ENCODE measurements at regions not wholly inside any gene's neighbourhood (a gene's known extent, or its start where the extent isn't known, plus 50 kb on each side); places are given as distances from the start of the nearest gene placed in this dataset.
A peak's percentile ranks its signal among the peaks of the same experiment; 100 is the strongest.
"Not testable (repeated sequence)": the region's sequence is repeated elsewhere in the genome, so short reads cannot be mapped to it uniquely, and the experiment has no call there.

DNA sequence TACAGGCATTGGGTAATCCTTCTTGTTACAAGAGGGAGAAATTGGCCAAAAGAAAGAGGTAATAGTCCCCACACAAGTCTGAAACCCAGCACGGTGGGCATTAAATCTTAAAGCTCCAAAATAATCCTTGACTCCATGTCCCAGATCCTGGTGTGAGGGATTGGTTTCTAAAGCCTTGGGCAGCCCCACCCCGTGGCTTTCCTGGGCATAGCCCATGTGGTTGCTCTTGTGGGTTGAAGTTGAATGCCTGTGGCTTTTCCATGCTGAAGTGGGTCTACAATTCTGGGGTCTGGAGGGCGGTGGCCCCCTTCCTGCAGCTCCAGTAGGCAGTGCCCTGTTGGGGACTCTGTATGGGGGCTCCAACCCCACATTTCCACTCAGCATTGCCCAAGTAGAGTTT lies 91.8 kb upstream of the LARP1 start:
- no CpG with 5 or more reads among the region's 3 CpGs for WGBS (ENCODE audit: insufficient coverage)
- Mint-ChIP-seq H3K27me3 (no peaks in the 10 kb centered on the region), H3K4me1 (no peaks in the 10 kb centered on the region), H3K9me3 (peaks cover 4 to 23% (median 8%) of the 10 kb centered on the region in 3 donors), H3K36me3 (peaks cover 6% of the 10 kb centered on the region), H3K4me3 (no peak overlapping the region), H3K27ac (no peak overlapping the region)
- no peaks in the 10 kb centered on the region for H3K36me3 ChIP-seq (ENCODE audit: control insufficient read depth in 2 of 2, extremely low read depth in 1 of 2, insufficient read depth in 1 of 2, low read length in 1 of 2)
- H3K4me1 ChIP-seq (ENCODE audit: control insufficient read depth in 1 of 2, extremely low read depth in 1 of 2, insufficient read depth in 2 of 2, low read length in 2 of 2) = no peaks in the 10 kb centered on the region
- H3K9me3 ChIP-seq = no peaks in the 10 kb centered on the region
- H3K4me3 ChIP-seq (ENCODE audit: control insufficient read depth in 1 of 2, extremely low read depth in 1 of 2, low read length in 1 of 2) = no peak overlapping the region
- ATAC-seq (replicated peaks in 1 of 4) = no peak
- H3K27me3 ChIP-seq (replicated peaks in 1 of 2; ENCODE audit: control insufficient read depth in 2 of 2, extremely low read depth in 1 of 2, insufficient read depth in 2 of 2, low read length in 1 of 2) = peaks cover 0 to 5% of the 10 kb centered on the region in 2 experiments
- POLR2A ChIA-PET = no interaction called here
- CTCF ChIA-PET = interaction anchor here in 1 of 2 donors (0.6 kb wide), 1 partner anchor 13 kb away, joined by 3 read pairs; no protein-coding TSS in a partner anchor
- DNase-seq = no peak
- H3K27ac ChIP-seq (ENCODE audit: low read length) = no peak overlapping the region

DNA sequence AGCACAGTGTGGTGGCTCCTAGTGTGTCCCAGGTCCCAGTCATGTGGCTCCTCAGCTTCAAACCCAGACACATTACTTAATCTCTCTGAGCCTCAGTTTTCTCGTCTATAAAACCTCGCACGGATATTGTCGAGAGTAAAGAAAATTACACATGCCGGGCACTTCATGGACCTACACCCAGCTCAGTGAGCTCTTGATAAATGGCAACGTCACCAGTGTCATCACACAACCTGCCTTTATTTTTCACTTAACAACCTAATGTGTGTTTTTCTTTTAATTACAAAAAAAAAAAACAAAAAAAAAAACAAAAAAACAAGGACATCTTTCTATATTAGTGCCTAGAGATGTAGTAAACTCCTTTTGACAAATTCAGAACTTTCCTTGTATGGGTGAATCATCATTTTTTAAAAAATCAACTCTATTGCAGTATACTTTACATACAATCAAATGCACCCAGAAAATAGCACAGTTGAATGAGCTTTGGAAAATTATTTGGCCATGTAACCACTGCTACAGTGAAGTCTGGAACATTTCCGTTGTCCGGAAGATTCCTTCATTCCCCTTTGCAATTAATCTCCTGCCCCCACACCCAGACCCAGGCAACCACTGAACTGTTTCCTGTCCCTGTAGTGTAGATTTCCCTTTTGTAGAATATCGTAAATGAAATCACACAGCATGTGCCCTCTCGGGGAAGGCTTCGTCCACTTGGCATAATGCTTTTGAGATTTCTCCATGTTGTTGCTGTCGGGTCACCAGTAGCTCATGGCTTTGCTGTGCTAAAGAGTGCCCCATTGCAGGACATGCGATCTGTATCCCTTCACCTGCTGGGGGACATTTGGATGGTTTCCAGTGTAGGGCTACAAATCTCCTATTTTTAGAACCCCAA lies 100.4 kb upstream of the LARP1 start:
- ChIA-PET POLR2A (interaction anchor here (0.6 to 0.7 kb wide), 2 partner anchors 20 to 1262 kb away, joined by 3 to 5 read pairs; no protein-coding TSS in a partner anchor), CTCF (interaction anchor here (0.5 to 0.7 kb wide), 4 partner anchors 12 to 235 kb away, joined by 3 to 8 read pairs (median 4); no protein-coding TSS in a partner anchor)
- H3K36me3 ChIP-seq (ENCODE audit: control insufficient read depth in 2 of 2, extremely low read depth in 1 of 2, insufficient read depth in 1 of 2, low read length in 1 of 2) = no peaks in the 10 kb centered on the region
- H3K4me1 ChIP-seq (ENCODE audit: control insufficient read depth in 1 of 2, extremely low read depth in 1 of 2, insufficient read depth in 2 of 2, low read length in 2 of 2) = peaks cover 0 to 4% of the 10 kb centered on the region in 2 experiments
- H3K9me3 ChIP-seq = no peaks in the 10 kb centered on the region
- Mint-ChIP-seq H3K9me3 (no peaks in the 10 kb centered on the region), H3K27me3 (peaks cover 0 to 2% of the 10 kb centered on the region in 2 donors), H3K27ac (peak overlapping the region in 1 of 2 donors; percentile 77), H3K4me3 (no peak overlapping the region), H3K4me1 (peaks cover 0 to 11% (median 8%) of the 10 kb centered on the region in 3 donors), H3K36me3 (no peaks in the 10 kb centered on the region)
- no peak for ATAC-seq (replicated peaks in 1 of 4)
- no peak overlapping the region for H3K27ac ChIP-seq (ENCODE audit: low read length)
- H3K27me3 ChIP-seq (replicated peaks in 1 of 2; ENCODE audit: control insufficient read depth in 2 of 2, extremely low read depth in 1 of 2, insufficient read depth in 2 of 2, low read length in 1 of 2) = no peaks in the 10 kb centered on the region
- 73% methylated on average over 9 of the region's 13 CpGs for WGBS (ENCODE audit: insufficient coverage)
- DNase-seq = no peak
- H3K4me3 ChIP-seq (ENCODE audit: control insufficient read depth in 1 of 2, extremely low read depth in 1 of 2, low read length in 1 of 2) = no peak overlapping the region

DNA sequence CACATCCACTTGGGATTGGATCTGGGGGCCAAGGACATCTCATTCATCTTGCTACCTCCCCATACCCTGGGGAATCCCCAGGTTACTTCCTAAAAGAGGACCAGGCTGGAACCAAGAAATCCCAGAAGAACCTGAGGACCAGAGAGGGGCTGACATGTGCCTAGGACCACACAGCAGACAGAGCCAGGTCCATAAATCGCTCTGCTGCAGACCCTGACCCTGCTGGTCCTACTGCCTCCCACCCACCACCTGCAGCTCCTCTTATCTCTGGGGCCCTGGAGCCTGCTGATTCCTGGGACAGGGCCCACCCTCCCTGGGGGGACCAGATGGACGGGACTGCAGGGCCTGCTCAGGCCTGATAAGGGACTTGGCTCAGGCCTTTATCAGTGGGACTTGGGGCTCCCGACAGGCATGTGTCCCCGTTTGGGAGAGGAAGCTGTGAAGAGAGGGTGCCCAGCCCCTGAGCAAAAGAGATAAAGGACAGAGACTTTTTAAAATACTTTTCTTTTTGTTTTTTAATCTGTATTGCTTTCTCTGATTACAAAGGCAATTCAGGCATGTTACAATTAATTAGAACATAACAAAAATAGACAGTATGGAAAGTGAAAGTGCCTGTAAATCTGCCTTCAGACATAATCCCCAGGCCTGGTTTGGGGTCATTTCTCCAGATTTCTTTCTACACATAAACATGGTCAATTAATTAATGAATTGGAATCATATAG lies 101.3 kb upstream of the LARP1 start:
- 78% methylated on average over 2 of the region's 4 CpGs for WGBS (ENCODE audit: insufficient coverage)
- H3K36me3 ChIP-seq (ENCODE audit: control insufficient read depth in 2 of 2, extremely low read depth in 1 of 2, insufficient read depth in 1 of 2, low read length in 1 of 2) = no peaks in the 10 kb centered on the region
- H3K27me3 ChIP-seq (replicated peaks in 1 of 2; ENCODE audit: control insufficient read depth in 2 of 2, extremely low read depth in 1 of 2, insufficient read depth in 2 of 2, low read length in 1 of 2) = peaks cover 0 to under 1% of the 10 kb centered on the region in 2 experiments
- DNase-seq (no peak), ATAC-seq (replicated peaks in 1 of 4) (no peak)
- no peak overlapping the region for H3K4me3 ChIP-seq (ENCODE audit: control insufficient read depth in 1 of 2, extremely low read depth in 1 of 2, low read length in 1 of 2)
- Mint-ChIP-seq H3K27ac (peak overlapping the region; percentile 36 to 77), H3K9me3 (no peaks in the 10 kb centered on the region), H3K27me3 (peaks cover 0 to 3% of the 10 kb centered on the region in 2 donors), H3K4me3 (no peak overlapping the region), H3K4me1 (peaks cover 0 to 11% (median 8%) of the 10 kb centered on the region in 3 donors), H3K36me3 (no peaks in the 10 kb centered on the region)
- H3K4me1 ChIP-seq (ENCODE audit: control insufficient read depth in 1 of 2, extremely low read depth in 1 of 2, insufficient read depth in 2 of 2, low read length in 2 of 2) = peaks cover 0 to 4% of the 10 kb centered on the region in 2 experiments
- H3K27ac ChIP-seq (ENCODE audit: low read length) = no peak overlapping the region
- ChIA-PET CTCF (interaction anchor here in 1 of 2 donors (0.7 to 1.2 kb wide), 3 partner anchors 13 to 27 kb away, joined by 3 to 8 read pairs (median 4); no protein-coding TSS in a partner anchor), POLR2A (interaction anchor here in 1 of 2 donors (0.7 kb wide), 1 partner anchor 20 kb away, joined by 5 read pairs; no protein-coding TSS in a partner anchor)
- no peaks in the 10 kb centered on the region for H3K9me3 ChIP-seq

DNA sequence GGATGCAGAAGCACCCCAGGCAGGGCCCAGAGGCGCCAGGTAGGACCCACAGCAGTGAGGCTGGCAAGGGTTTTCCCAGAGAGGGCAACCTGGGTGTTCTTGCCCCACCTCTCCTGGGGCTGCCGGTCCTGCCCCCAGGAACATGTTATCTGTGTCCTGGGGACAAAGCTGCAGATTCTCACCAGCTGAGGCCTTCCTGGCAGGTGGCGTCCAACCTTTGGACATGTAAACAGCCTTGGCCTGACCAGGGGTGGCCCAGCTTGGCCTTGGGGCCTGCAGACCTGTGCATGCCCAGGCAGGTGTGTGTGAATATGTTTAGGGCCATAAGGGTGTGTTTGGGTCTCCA lies 101.8 kb upstream of the LARP1 start:
- H3K27ac Mint-ChIP-seq = no peak overlapping the region
- H3K27ac ChIP-seq (ENCODE audit: low read length) = no peak overlapping the region
- ChIA-PET CTCF (interaction anchor here in 1 of 2 donors (0.9 to 1.2 kb wide), 2 partner anchors 24 to 197 kb away, joined by 3 to 9 read pairs; no protein-coding TSS in a partner anchor), POLR2A (no interaction called here)
- H3K9me3 Mint-ChIP-seq = no peaks in the 10 kb centered on the region
- H3K36me3 ChIP-seq (ENCODE audit: control insufficient read depth in 2 of 2, extremely low read depth in 1 of 2, insufficient read depth in 1 of 2, low read length in 1 of 2) = no peaks in the 10 kb centered on the region
- no peak overlapping the region for H3K4me3 ChIP-seq (ENCODE audit: control insufficient read depth in 1 of 2, extremely low read depth in 1 of 2, low read length in 1 of 2)
- 91% methylated on average over 3 of the region's 3 CpGs for WGBS (ENCODE audit: insufficient coverage)
- H3K36me3 Mint-ChIP-seq = no peaks in the 10 kb centered on the region
- H3K27me3 ChIP-seq (replicated peaks in 1 of 2; ENCODE audit: control insufficient read depth in 2 of 2, extremely low read depth in 1 of 2, insufficient read depth in 2 of 2, low read length in 1 of 2) = peaks cover 0 to 6% of the 10 kb centered on the region in 2 experiments
- H3K27me3 Mint-ChIP-seq = peaks cover 0 to 6% of the 10 kb centered on the region in 2 donors
- H3K4me3 Mint-ChIP-seq = no peak overlapping the region
- ATAC-seq (replicated peaks in 1 of 4) (no peak), DNase-seq (no peak)
- H3K4me1 Mint-ChIP-seq = peaks cover 0 to 13% (median 8%) of the 10 kb centered on the region in 3 donors
- no peaks in the 10 kb centered on the region for H3K9me3 ChIP-seq
- peaks cover 0 to 4% of the 10 kb centered on the region in 2 experiments for H3K4me1 ChIP-seq (ENCODE audit: control insufficient read depth in 1 of 2, extremely low read depth in 1 of 2, insufficient read depth in 2 of 2, low read length in 2 of 2)

DNA sequence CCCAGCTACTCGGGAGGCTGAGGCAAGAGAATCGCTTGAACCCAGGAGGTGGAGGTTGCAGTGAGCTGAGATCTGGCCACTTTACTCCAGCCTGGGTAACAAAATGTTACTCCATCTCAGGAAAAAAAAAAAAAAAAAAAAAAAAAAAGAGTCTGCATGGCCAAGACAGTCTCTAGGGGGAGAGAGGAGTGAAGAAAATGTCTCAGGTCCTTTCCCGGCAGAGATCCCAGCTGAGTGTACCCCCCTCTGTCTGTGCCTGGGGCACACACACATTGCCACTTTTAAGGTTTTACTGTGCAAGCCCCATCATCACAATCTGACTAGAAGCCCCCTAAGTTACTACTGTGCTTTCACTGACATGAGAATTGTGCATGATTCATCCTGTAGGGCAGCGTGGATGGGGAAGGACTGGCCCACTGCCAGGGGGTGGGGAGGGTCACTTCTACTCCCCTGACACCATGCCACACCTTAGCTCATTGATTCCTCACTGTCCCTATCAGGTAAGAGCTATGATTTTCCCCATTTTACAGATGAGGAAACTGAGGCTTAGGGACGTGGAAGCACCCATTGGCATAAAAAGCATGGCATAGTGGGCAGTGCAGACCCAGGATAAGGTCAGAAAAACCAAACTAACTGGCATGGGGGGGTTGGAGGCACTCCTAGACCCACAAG lies 102.3 kb upstream of the LARP1 start:
- Mint-ChIP-seq H3K27me3 (peaks cover 1 to 7% of the 10 kb centered on the region in 2 donors), H3K9me3 (no peaks in the 10 kb centered on the region), H3K4me3 (no peak overlapping the region), H3K4me1 (peaks cover 3 to 14% (median 9%) of the 10 kb centered on the region in 3 donors), H3K36me3 (no peaks in the 10 kb centered on the region), H3K27ac (no peak overlapping the region)
- ChIA-PET POLR2A (no interaction called here), CTCF (interaction anchor here (0.6 to 1.2 kb wide), 4 partner anchors 25 to 204 kb away, joined by 3 to 9 read pairs (median 8); no protein-coding TSS in a partner anchor)
- DNase-seq = no peak
- H3K4me3 ChIP-seq (ENCODE audit: control insufficient read depth in 1 of 2, extremely low read depth in 1 of 2, low read length in 1 of 2) = no peak overlapping the region
- peaks cover 0 to 5% of the 10 kb centered on the region in 2 experiments for H3K4me1 ChIP-seq (ENCODE audit: control insufficient read depth in 1 of 2, extremely low read depth in 1 of 2, insufficient read depth in 2 of 2, low read length in 2 of 2)
- no peak for ATAC-seq (replicated peaks in 1 of 4)
- H3K9me3 ChIP-seq = no peaks in the 10 kb centered on the region
- H3K27ac ChIP-seq (ENCODE audit: low read length) = no peak overlapping the region
- peaks cover 0 to 11% of the 10 kb centered on the region in 2 experiments for H3K27me3 ChIP-seq (replicated peaks in 1 of 2; ENCODE audit: control insufficient read depth in 2 of 2, extremely low read depth in 1 of 2, insufficient read depth in 2 of 2, low read length in 1 of 2)
- WGBS (ENCODE audit: insufficient coverage) = no CpG with 5 or more reads among the region's 5 CpGs
- H3K36me3 ChIP-seq (ENCODE audit: control insufficient read depth in 2 of 2, extremely low read depth in 1 of 2, insufficient read depth in 1 of 2, low read length in 1 of 2) = no peaks in the 10 kb centered on the region

DNA sequence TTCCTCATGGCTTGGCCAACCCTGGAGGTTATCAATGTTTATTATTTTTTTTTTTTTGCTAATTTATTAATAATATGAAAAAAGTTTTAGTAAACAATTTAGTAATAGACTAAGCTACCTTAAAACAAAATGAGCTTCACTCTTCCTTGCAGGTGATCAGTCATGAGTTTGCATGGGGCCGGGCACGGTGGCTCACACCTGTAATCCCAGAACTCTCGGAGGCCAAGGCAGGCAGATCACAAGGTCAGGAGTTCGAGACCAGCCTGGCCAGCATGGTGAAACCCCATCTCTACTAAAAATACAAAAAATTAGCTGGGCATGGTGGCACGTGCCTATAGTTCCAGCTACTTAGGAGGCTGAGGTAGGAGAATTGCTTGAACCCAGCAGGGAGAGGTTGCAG lies 103.4 kb upstream of the LARP1 start:
- H3K9me3 ChIP-seq; H3K4me3 Mint-ChIP-seq; DNase-seq; ATAC-seq (replicated peaks in 1 of 4); H3K36me3 ChIP-seq (ENCODE audit: control insufficient read depth in 2 of 2, extremely low read depth in 1 of 2, insufficient read depth in 1 of 2, low read length in 1 of 2); POLR2A ChIA-PET; H3K27ac ChIP-seq (ENCODE audit: low read length); H3K9me3 Mint-ChIP-seq; H3K27ac Mint-ChIP-seq; H3K36me3 Mint-ChIP-seq; H3K4me3 ChIP-seq (ENCODE audit: control insufficient read depth in 1 of 2, extremely low read depth in 1 of 2, low read length in 1 of 2): not testable (repeated sequence)
- 93% methylated on average over 2 of the region's 5 CpGs for WGBS (ENCODE audit: insufficient coverage)
- CTCF ChIA-PET = interaction anchor here (0.6 to 0.8 kb wide), 6 partner anchors 12 to 353 kb away, joined by 3 to 5 read pairs (median 4); no protein-coding TSS in a partner anchor
- Mint-ChIP-seq H3K4me1 (peaks cover 14 to 25% (median 20%) of the 10 kb centered on the region in 3 donors), H3K27me3 (peaks cover 10 to 18% of the 10 kb centered on the region in 2 donors)
- Histone ChIP-seq H3K4me1 (ENCODE audit: control insufficient read depth in 1 of 2, extremely low read depth in 1 of 2, insufficient read depth in 2 of 2, low read length in 2 of 2) (peaks cover 0 to 16% of the 10 kb centered on the region in 2 experiments), H3K27me3 (replicated peaks in 1 of 2; ENCODE audit: control insufficient read depth in 2 of 2, extremely low read depth in 1 of 2, insufficient read depth in 2 of 2, low read length in 1 of 2) (peaks cover 0 to 22% of the 10 kb centered on the region in 2 experiments)
